GM21447 (cell line): ENCODE measurements at regions not wholly inside any gene's neighbourhood (a gene's known extent, or its start where the extent isn't known, plus 50 kb on each side); places are given as distances from the start of the nearest gene placed in this dataset.

Experiments
- ATAC-seq: cut with Tn5 transposase; IDR thresholded peaks from one replicate; pipeline ENCODE4 v1.9.1; 2021; ENCODE audit not compliant: unreplicated experiment

DNA sequence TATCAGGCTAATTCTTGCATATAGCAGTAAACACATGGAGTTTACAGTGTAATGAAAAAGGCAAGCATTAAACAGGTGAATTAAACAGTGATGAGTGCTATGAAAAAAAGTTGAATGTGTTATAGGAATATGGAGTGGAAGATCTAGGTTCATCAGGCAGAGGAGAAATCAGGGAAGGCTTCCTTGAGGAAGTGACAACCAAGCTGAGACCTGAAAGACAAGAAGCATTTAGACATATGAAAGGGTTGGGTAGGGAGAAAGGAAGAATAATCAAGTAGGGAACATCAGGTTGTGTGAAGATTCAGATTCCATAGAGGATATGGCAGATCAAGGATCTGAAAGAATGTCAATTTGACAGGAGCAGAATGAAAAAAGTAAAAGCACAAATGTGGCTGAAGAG is 612.5 kb downstream of the PRELID2 start:
- ATAC-seq = no peak

DNA sequence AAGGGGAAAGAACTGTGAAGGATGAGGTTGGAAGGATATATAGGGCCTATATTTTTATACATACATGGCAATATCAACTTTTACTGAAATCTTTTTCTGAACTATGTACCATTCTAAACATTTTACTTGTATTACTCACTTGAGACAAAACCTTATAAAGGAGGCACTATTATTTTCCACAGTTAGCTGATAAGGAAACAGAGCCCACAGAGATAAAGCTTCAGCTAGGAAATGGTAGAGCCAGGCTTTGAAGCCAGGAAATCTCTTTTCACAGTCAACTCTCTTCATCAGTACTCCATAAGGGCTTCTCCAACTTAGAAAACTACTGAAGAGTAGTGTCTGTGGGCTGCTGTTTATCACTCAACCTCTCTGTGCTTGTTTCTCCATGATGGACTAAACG is 613.7 kb downstream of the PRELID2 start:
- ATAC-seq = no peak

- no peak for ATAC-seq
Measured at GRCh38 chr5:145220481-145220880, 614.7 kb downstream of the PRELID2 start.

- no peak for ATAC-seq
Measured at GRCh38 chr5:145218982-145219381, 616.2 kb downstream of the PRELID2 start.

GRCh38 chr5:145218019-145218418 is 617.1 kb downstream of the PRELID2 start:
- ATAC-seq = no peak

DNA sequence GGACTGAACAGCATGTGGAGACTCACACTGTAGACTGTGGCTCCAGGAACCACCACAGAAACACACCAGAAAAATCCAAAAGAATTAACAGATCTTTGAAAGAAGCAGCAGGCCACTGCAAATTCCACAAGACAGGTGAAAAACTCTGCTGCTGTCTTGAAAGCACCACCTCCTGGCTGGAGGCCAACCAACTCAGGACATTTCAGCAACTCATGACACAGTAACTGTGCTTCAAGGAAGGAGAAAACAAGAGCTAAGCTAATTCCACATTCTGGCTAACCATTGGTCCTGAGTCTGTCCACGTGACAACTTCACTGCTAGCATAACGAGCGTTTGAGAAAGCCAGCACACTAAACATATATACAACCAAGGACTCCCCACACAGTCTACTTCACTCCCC is 625.1 kb downstream of the PRELID2 start:
- no peak for ATAC-seq

- no peak for ATAC-seq
Measured at GRCh38 chr5:145205546-145205945, 629.6 kb downstream of the PRELID2 start.

- ATAC-seq = no peak
Measured at GRCh38 chr5:145204743-145205142, 630.4 kb downstream of the PRELID2 start.

- no peak for ATAC-seq
Measured at GRCh38 chr5:145203193-145203592, 631.9 kb downstream of the PRELID2 start.

DNA sequence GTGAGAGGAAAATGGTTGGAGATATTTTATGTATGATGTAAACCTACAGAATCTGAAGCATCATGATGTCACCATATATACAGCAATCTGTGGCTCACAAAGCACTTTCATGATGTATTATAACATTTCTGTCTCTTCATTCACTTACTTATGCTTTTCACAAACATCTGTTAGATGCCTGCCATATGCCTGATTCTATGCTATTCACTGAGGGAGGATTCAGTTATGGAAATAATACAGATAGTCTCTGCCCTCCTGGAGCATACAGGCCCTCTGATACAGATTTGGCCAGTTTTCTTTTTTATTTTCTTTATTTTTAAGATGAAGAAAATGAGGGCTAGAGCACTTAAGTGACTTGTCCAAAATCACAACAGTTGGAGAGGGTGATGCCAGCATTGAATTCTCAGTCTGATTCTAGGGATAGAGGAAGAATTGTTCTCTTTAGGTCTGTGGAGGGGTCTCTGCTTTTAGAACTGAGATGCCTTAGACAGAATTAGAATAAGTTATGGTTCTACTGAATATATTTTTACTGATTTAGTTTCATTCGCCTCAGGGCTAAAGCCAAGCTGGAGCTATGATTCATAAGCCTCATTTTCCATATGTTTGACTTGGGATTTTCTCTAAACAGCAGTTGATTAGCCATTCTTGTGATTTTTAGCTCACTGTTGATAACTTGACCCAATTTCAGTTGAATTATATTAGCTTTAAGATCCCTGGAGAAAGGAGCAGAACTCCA is 636.4 kb downstream of the PRELID2 start:
- no peak for ATAC-seq

DNA sequence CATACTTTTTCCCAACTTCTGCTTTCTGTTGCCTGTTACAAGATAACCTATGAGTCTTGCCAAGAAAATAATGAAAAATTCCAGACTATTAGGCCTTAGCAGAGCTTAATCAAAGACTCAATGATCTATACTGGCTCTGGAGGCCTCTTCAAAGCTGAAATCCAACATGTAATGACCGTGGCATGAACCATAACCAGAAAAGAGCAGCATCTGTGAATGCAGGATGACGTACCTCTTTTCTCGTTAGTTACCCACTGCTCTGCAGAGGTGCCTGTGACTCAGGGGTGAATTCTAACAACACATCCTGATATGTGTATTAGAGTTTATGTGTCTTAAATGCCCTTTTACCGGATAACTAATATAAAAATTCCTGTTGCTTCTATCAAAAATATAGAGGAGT is 645.4 kb downstream of the PRELID2 start:
- no peak for ATAC-seq

GRCh38 chr5:145180371-145180770 is 654.8 kb downstream of the PRELID2 start:
- no peak for ATAC-seq

GRCh38 chr5:145178641-145179523 is 656.3 kb downstream of the PRELID2 start:
- ATAC-seq = no peak

- ATAC-seq = no peak
Measured at GRCh38 chr5:145176041-145176440, 659.1 kb downstream of the PRELID2 start.

- ATAC-seq = no peak
Measured at GRCh38 chr5:145166110-145166509, 669.0 kb downstream of the PRELID2 start.

DNA sequence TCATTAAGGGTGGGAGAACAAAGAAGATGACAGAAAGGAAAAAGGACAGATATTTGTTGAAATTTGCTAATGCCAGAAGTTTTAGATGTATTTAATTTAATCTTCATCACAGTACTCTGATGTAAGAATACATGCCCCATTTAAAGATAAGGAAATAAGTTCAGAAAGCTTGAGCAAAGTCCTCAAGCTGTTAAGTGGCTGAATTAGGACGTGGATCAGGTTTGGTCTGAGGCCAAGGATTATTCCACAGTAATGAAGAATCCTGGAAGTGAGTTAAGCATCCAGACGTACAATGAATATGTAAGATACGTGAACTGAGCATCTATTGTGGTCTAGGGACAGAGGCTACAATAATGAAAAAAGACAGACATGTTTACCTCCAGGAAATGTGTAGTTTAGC is 671.3 kb downstream of the PRELID2 start:
- no peak for ATAC-seq

DNA sequence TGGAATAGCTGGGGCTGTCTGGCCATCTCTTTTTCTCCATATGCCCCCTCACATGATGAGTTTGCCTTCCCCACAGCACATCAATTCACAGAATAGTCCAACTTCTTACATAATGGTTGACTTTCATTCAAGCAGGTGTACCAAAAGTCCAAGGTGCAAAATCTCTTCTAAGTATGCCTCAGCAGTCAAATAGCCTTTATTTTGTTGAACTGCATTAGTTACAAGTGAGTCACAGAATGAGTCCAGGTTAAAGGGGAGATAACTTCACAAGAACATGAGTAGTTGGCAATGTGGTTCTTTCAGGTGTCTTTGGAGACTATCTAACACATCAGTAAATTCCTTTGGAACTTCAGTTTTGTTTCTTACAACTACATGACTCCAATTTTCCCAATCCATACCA is 672.5 kb downstream of the PRELID2 start:
- ATAC-seq = no peak

- no peak for ATAC-seq
Measured at GRCh38 chr5:145161391-145161790, 673.8 kb downstream of the PRELID2 start.

- no peak for ATAC-seq
Measured at GRCh38 chr5:145160679-145161078, 674.5 kb downstream of the PRELID2 start.

GRCh38 chr5:145158730-145159129 is 676.4 kb downstream of the PRELID2 start:
- no peak for ATAC-seq

- no peak for ATAC-seq
Measured at GRCh38 chr5:145157841-145158240, 677.3 kb downstream of the PRELID2 start.

DNA sequence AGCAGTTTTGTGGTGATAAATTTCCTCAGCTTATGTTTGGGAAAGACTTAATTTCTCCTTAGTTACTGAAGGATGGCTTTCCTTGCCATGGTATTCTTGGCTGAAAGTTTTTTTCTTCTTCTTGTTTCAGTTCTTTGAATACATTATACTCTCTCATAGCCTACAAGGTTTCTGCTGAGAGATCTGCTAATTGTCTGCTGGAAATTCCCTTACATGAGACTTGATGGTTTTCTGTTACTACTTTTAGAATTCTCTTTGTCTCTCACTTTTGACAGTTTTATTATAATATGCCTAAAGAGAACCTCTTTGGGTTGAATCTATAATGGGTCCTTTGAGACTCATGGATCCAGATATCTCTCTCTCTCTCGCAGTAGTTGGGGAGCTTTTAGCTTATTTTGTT is 693.6 kb downstream of the PRELID2 start:
- ATAC-seq = no peak
